Activated naive CD4-positive, alpha-beta T cell treated with anti-CD3 and anti-CD28 coated beads, Interleukin-2, amount 50 U/mL, for 72 hours (primary cell): ENCODE measurements at regions not wholly inside any gene's neighbourhood (a gene's known extent, or its start where the extent isn't known, plus 50 kb on each side); places are given as distances from the start of the nearest gene placed in this dataset.
"Not testable (repeated sequence)": the region's sequence is repeated elsewhere in the genome, so short reads cannot be mapped to it uniquely, and the experiment has no call there.

ENCODE experiments used
- ATAC-seq, 2 donors: fragments of 150-1000 bp; cut with Tn5 transposase; 2 replicates each; pipeline ENCODE4 v1.10.0; 2021; ENCODE audit warnings: mild to moderate bottlenecking in 2 of 2, moderate library complexity in 2 of 2
- DNase-seq, 2 donors: peaks; one replicate each; pipeline ENCODE4 v3.0.0; 2021 to 2022; ENCODE audit warnings: low spot score in 2 of 2
- H3K27ac Mint-ChIP-seq, 2 donors: one replicate each; pipeline ENCODE4 v1.8.0; 2022; ENCODE audit warnings: mild to moderate bottlenecking in 2 of 2, mixed read lengths in 2 of 2
- H3K36me3 Mint-ChIP-seq, 2 donors: one replicate each; pipeline ENCODE4 v1.8.0; 2022; ENCODE audit warnings: mixed read lengths in 2 of 2
- H3K9me3 Mint-ChIP-seq, 2 donors: one replicate each; pipeline ENCODE4 v1.8.0; 2022; ENCODE audit warnings: mixed read lengths in 2 of 2

GRCh38 chr12:70052931-70053497 lies 190.2 kb upstream of the CNOT2 start:
- no peak overlapping the region for H3K27ac Mint-ChIP-seq
- no peaks in the 10 kb centered on the region for H3K36me3 Mint-ChIP-seq
- no peaks in the 10 kb centered on the region for H3K9me3 Mint-ChIP-seq
- no peak for DNase-seq
- no peak for ATAC-seq

- H3K9me3 Mint-ChIP-seq = no peaks in the 10 kb centered on the region
- DNase-seq (no peak), ATAC-seq (no peak)
- no peaks in the 10 kb centered on the region for H3K36me3 Mint-ChIP-seq
- H3K27ac Mint-ChIP-seq = no peak overlapping the region
Observed at GRCh38 chr12:70059373-70059772, 183.9 kb upstream of the CNOT2 start.

GRCh38 chr12:70060634-70061033 lies 182.6 kb upstream of the CNOT2 start:
- DNase-seq (no peak), ATAC-seq (no peak)
- H3K9me3 Mint-ChIP-seq = no peaks in the 10 kb centered on the region
- no peak overlapping the region for H3K27ac Mint-ChIP-seq
- H3K36me3 Mint-ChIP-seq = no peaks in the 10 kb centered on the region

GRCh38 chr12:70068743-70069142 lies 174.5 kb upstream of the CNOT2 start:
- DNase-seq = no peak
- H3K9me3 Mint-ChIP-seq = no peaks in the 10 kb centered on the region
- no peak overlapping the region for H3K27ac Mint-ChIP-seq
- H3K36me3 Mint-ChIP-seq = no peaks in the 10 kb centered on the region
- no peak for ATAC-seq

GRCh38 chr12:70069221-70070105 lies 173.8 kb upstream of the CNOT2 start:
- ATAC-seq (no peak), DNase-seq (no peak)
- Mint-ChIP-seq H3K36me3 (no peaks in the 10 kb centered on the region), H3K9me3 (no peaks in the 10 kb centered on the region), H3K27ac (no peak overlapping the region)

GRCh38 chr12:70070494-70071007 lies 172.7 kb upstream of the CNOT2 start:
- no peaks in the 10 kb centered on the region for H3K9me3 Mint-ChIP-seq
- DNase-seq (no peak), ATAC-seq (no peak)
- H3K36me3 Mint-ChIP-seq = no peaks in the 10 kb centered on the region
- H3K27ac Mint-ChIP-seq = no peak overlapping the region

- DNase-seq (no peak), ATAC-seq (no peak)
- Mint-ChIP-seq H3K9me3 (no peaks in the 10 kb centered on the region), H3K36me3 (no peaks in the 10 kb centered on the region), H3K27ac (no peak overlapping the region)
Observed at GRCh38 chr12:70074510-70074909, 168.7 kb upstream of the CNOT2 start.

- Mint-ChIP-seq H3K27ac (no peak overlapping the region), H3K9me3 (peaks cover 0 to under 1% of the 10 kb centered on the region in 2 donors), H3K36me3 (no peaks in the 10 kb centered on the region)
- ATAC-seq (no peak), DNase-seq (no peak)
Observed at GRCh38 chr12:70077441-70077840, 165.8 kb upstream of the CNOT2 start.

- no peaks in the 10 kb centered on the region for H3K36me3 Mint-ChIP-seq
- DNase-seq = no peak
- peaks cover 0 to 4% of the 10 kb centered on the region in 2 donors for H3K9me3 Mint-ChIP-seq
Observed at GRCh38 chr12:70078161-70078560, 165.1 kb upstream of the CNOT2 start.

GRCh38 chr12:70080566-70080965 lies 162.7 kb upstream of the CNOT2 start:
- DNase-seq (no peak), ATAC-seq (no peak)
- H3K9me3 Mint-ChIP-seq = peaks cover 0 to 4% of the 10 kb centered on the region in 2 donors
- H3K27ac Mint-ChIP-seq = no peak overlapping the region
- H3K36me3 Mint-ChIP-seq = no peaks in the 10 kb centered on the region

More at GRCh38 chr12:70078161-70078560, 165.1 kb upstream of the CNOT2 start:
- H3K27ac Mint-ChIP-seq = no peak overlapping the region
- no peak for ATAC-seq

- DNase-seq (no peak), ATAC-seq (no peak)
- Mint-ChIP-seq H3K9me3 (peaks cover 0 to 4% of the 10 kb centered on the region in 2 donors), H3K27ac (no peak overlapping the region), H3K36me3 (no peaks in the 10 kb centered on the region)
Observed at GRCh38 chr12:70082997-70083676, 160.1 kb upstream of the CNOT2 start.

GRCh38 chr12:70083677-70084020 lies 159.6 kb upstream of the CNOT2 start:
- DNase-seq = no peak
- no peak overlapping the region for H3K27ac Mint-ChIP-seq
- H3K36me3 Mint-ChIP-seq = no peaks in the 10 kb centered on the region
- no peak for ATAC-seq
- H3K9me3 Mint-ChIP-seq = peaks cover 0 to 4% of the 10 kb centered on the region in 2 donors

GRCh38 chr12:70086372-70086771 lies 156.9 kb upstream of the CNOT2 start:
- not testable (repeated sequence) for H3K27ac Mint-ChIP-seq, ATAC-seq, DNase-seq, H3K36me3 Mint-ChIP-seq, H3K9me3 Mint-ChIP-seq

GRCh38 chr12:70091021-70091521 lies 152.2 kb upstream of the CNOT2 start:
- no peak for DNase-seq
- Mint-ChIP-seq H3K27ac (no peak overlapping the region), H3K36me3 (no peaks in the 10 kb centered on the region), H3K9me3 (peaks cover 0 to 2% of the 10 kb centered on the region in 2 donors)
- no peak for ATAC-seq

GRCh38 chr12:70094467-70094866 lies 148.8 kb upstream of the CNOT2 start:
- H3K9me3 Mint-ChIP-seq = peaks cover 0 to 2% of the 10 kb centered on the region in 2 donors
- H3K36me3 Mint-ChIP-seq = no peaks in the 10 kb centered on the region
- DNase-seq (no peak), ATAC-seq (no peak)
- H3K27ac Mint-ChIP-seq = no peak overlapping the region

- Mint-ChIP-seq H3K36me3 (no peaks in the 10 kb centered on the region), H3K27ac (no peak overlapping the region), H3K9me3 (peaks cover 0 to 2% of the 10 kb centered on the region in 2 donors)
- no peak for DNase-seq
- no peak for ATAC-seq
Observed at GRCh38 chr12:70096759-70097410, 146.3 kb upstream of the CNOT2 start.

- DNase-seq = no peak
- no peak for ATAC-seq
- H3K9me3 Mint-ChIP-seq = no peaks in the 10 kb centered on the region
- H3K27ac Mint-ChIP-seq = no peak overlapping the region
- H3K36me3 Mint-ChIP-seq = no peaks in the 10 kb centered on the region
Observed at GRCh38 chr12:70101064-70101463, 142.2 kb upstream of the CNOT2 start.
